K562 (cell line): ENCODE measurements at regions not wholly inside any gene's neighbourhood (a gene's known extent, or its start where the extent isn't known, plus 50 kb on each side); places are given as distances from the start of the nearest gene placed in this dataset.

ENCODE experiments used
- CTCF ChIP-seq, 3 experiments: IDR thresholded peaks in 2 of 3; conservative IDR thresholded peaks in 1 of 3; 2 replicates each; pipeline ENCODE4 v1.5.1; 2011 to 2012; ENCODE audit warnings: low read length in 3 of 3, mild to moderate bottlenecking in 3 of 3, control low read depth in 2 of 3, improper control_type of control experiment in 1 of 3, inconsistent platforms in 1 of 3, low read depth in 1 of 3, mixed read lengths in 1 of 3, moderate library complexity in 1 of 3; ENCODE audit not compliant: insufficient read depth in 2 of 3
- HNRNPUL1 ChIP-seq: fragments of 200-400 bp; formaldehyde crosslinking; IDR thresholded peaks from 2 replicates; pipeline ENCODE4 v1.6.1; 2017; ENCODE audit warnings: low read length
- KLF1 ChIP-seq: fragments of 450-650 bp; IDR thresholded peaks from 2 replicates; pipeline ENCODE4 v1.6.1; 2016; ENCODE audit warnings: missing genetic modification characterization, missing compliant biosample characterization
- POLR2AphosphoS5 ChIP-seq: IDR thresholded peaks from 2 replicates; pipeline ENCODE4 v1.6.1; 2011; ENCODE audit warnings: mild to moderate bottlenecking, low read depth, low read length, moderate library complexity; ENCODE audit not compliant: control insufficient read depth, insufficient read depth
- POLR3G ChIP-seq: IDR thresholded peaks from 2 replicates; pipeline ENCODE4 v1.6.1; 2011; ENCODE audit not compliant: insufficient read length, insufficient replicate concordance; ENCODE audit errors: extremely low read depth
- TEAD2 ChIP-seq: fragments of 450-650 bp; IDR thresholded peaks from 2 replicates; pipeline ENCODE4 v1.6.1; 2016; ENCODE audit warnings: missing genetic modification characterization, control low read depth, missing compliant biosample characterization
- TFAM ChIP-seq: fragments of 250-450 bp; sonication (Bioruptor Pico); conservative IDR thresholded peaks from 2 replicates; pipeline ENCODE4 v1.5.0; 2021; ENCODE audit warnings: mild to moderate bottlenecking, moderate library complexity

GRCh38 chr19:31963746-31964145 lies 381.7 kb upstream of the ZNF507 start:
- TF ChIP-seq KLF1 (tag), result no peak
- no peak for TF ChIP-seq TFAM (CRISPR knock-in tag)
- no peak for TF ChIP-seq TEAD2 (tag)
- TF ChIP-seq CTCF (IDR thresholded peaks at IDR 0.05 in 2 of 3, conservative IDR thresholded peaks at IDR 0.05 in 1 of 3; ENCODE audit: insufficient read depth in 2 of 3, low read depth in 1 of 3, low read length in 3 of 3), result no peak
- no peak for TF ChIP-seq POLR3G
- no peak for TF ChIP-seq HNRNPUL1
- no peak for TF ChIP-seq POLR2AphosphoS5
